ENCODE measurements at regions not wholly inside any gene's neighbourhood (a gene's known extent, or its start where the extent isn't known, plus 50 kb on each side); places are given as distances from the start of the nearest gene placed in this dataset.
A peak's percentile ranks its signal among the peaks of the same experiment; 100 is the strongest.

GRCh38 chr9:73095425-73095824 lies 56.2 kb upstream of the ANXA1 start:
- H3K4me2 ChIP-seq = no peak overlapping the region
- CTCF ChIA-PET = interaction anchor here (0.8 to 3.9 kb wide), 4 partner anchors 12 to 224 kb away, joined by 3 to 20 read pairs (median 6); no protein-coding TSS in a partner anchor

GRCh38 chr9:73093740-73094379 lies 57.8 kb upstream of the ANXA1 start:
- ChIA-PET POLR2A (interaction anchor here (0.7 to 1.0 kb wide), 5 partner anchors 80 to 789 kb away, joined by 3 to 7 read pairs (median 3); no protein-coding TSS in a partner anchor), CTCF (interaction anchor here (0.6 to 2.9 kb wide), 9 partner anchors 12 to 1982 kb away, joined by 3 to 12 read pairs (median 4); no protein-coding TSS in a partner anchor)
- H3K4me1 ChIP-seq = peaks cover 54% of the 10 kb centered on the region
- peak overlapping the region; percentile 83 to 88 for H3K27ac ChIP-seq
- WGBS (ENCODE audit: missing lambda C conversion rate) = 5% methylated on average over 5 of the region's 5 CpGs
- DNase-seq (ENCODE audit: low read depth in 1 of 2, low spot score in 1 of 2) (no peak), FAIRE-seq (no peak), ATAC-seq (peak in 1 of 2 experiments; percentile 20; a peak in 1 of 6 replicates)
- H3K9me3 ChIP-seq = no peaks in the 10 kb centered on the region
- TF ChIP-seq RNF2 (IDR thresholded peaks at IDR 0.05; ENCODE audit: borderline replicate concordance, low read depth) (no peak), MAZ (IDR thresholded peaks at IDR 0.05; ENCODE audit: borderline replicate concordance, low read depth, low read length) (no peak), EHMT2 (IDR thresholded peaks at IDR 0.05; ENCODE audit: low read depth) (no peak), BCL3 (IDR thresholded peaks at IDR 0.05) (no peak), HOXB5 (CRISPR knock-in tag; IDR thresholded peaks at IDR 0.05) (no peak), EP300 (IDR thresholded peaks at IDR 0.05) (no peak), TP53 (CRISPR knock-in tag; IDR thresholded peaks at IDR 0.05) (no peak), SMC3 (IDR thresholded peaks at IDR 0.05) (no peak), POLR2A (IDR thresholded peaks at IDR 0.05; ENCODE audit: low read length) (no peak), NFE2L2 (conservative IDR thresholded peaks at IDR 0.05; ENCODE audit: low read length) (no peak), KDM5A (IDR thresholded peaks at IDR 0.05) (no peak), EHF (CRISPR knock-in tag; IDR thresholded peaks at IDR 0.05) (no peak), HOXB13 (CRISPR knock-in tag; IDR thresholded peaks at IDR 0.05; ENCODE audit: low read depth) (no peak)
- TF ChIP-seq, protein P1, sequence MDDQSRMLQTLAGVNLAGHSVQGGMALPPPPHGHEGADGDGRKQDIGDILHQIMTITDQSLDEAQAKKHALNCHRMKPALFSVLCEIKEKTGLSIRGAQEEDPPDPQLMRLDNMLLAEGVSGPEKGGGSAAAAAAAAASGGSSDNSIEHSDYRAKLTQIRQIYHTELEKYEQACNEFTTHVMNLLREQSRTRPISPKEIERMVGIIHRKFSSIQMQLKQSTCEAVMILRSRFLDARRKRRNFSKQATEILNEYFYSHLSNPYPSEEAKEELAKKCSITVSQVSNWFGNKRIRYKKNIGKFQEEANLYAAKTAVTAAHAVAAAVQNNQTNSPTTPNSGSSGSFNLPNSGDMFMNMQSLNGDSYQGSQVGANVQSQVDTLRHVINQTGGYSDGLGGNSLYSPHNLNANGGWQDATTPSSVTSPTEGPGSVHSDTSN (IDR thresholded peaks at IDR 0.05) = no peak
- TF ChIP-seq, protein P2, sequence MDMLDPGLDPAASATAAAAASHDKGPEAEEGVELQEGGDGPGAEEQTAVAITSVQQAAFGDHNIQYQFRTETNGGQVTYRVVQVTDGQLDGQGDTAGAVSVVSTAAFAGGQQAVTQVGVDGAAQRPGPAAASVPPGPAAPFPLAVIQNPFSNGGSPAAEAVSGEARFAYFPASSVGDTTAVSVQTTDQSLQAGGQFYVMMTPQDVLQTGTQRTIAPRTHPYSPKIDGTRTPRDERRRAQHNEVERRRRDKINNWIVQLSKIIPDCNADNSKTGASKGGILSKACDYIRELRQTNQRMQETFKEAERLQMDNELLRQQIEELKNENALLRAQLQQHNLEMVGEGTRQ (IDR thresholded peaks at IDR 0.05) = no peak
- TF ChIP-seq, protein P3, sequence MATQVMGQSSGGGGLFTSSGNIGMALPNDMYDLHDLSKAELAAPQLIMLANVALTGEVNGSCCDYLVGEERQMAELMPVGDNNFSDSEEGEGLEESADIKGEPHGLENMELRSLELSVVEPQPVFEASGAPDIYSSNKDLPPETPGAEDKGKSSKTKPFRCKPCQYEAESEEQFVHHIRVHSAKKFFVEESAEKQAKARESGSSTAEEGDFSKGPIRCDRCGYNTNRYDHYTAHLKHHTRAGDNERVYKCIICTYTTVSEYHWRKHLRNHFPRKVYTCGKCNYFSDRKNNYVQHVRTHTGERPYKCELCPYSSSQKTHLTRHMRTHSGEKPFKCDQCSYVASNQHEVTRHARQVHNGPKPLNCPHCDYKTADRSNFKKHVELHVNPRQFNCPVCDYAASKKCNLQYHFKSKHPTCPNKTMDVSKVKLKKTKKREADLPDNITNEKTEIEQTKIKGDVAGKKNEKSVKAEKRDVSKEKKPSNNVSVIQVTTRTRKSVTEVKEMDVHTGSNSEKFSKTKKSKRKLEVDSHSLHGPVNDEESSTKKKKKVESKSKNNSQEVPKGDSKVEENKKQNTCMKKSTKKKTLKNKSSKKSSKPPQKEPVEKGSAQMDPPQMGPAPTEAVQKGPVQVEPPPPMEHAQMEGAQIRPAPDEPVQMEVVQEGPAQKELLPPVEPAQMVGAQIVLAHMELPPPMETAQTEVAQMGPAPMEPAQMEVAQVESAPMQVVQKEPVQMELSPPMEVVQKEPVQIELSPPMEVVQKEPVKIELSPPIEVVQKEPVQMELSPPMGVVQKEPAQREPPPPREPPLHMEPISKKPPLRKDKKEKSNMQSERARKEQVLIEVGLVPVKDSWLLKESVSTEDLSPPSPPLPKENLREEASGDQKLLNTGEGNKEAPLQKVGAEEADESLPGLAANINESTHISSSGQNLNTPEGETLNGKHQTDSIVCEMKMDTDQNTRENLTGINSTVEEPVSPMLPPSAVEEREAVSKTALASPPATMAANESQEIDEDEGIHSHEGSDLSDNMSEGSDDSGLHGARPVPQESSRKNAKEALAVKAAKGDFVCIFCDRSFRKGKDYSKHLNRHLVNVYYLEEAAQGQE (IDR thresholded peaks at IDR 0.05) = no peak
- peak overlapping the region; percentile 87 for H3K4me2 ChIP-seq
- H3K4me3 ChIP-seq = peak overlapping the region; percentile 38

More at GRCh38 chr9:73095425-73095824, 56.2 kb upstream of the ANXA1 start:
- Histone ChIP-seq H3K4me1 (peaks cover 46% of the 10 kb centered on the region), H3K27ac (0 out of 6 replicates have a peak overlapping the region, but pooled peaks of 1 of the 2 experiments have one; percentile 9), H3K9me3 (no peaks in the 10 kb centered on the region), H3K4me3 (no peak overlapping the region)
- TF ChIP-seq HDAC2 (IDR thresholded peaks at IDR 0.05) (no peak), JUN (IDR thresholded peaks at IDR 0.05) (no peak), ZSCAN20 (CRISPR knock-in tag; IDR thresholded peaks at IDR 0.05) (no peak), HOXB5 (CRISPR knock-in tag; IDR thresholded peaks at IDR 0.05) (no peak), MYC (IDR thresholded peaks at IDR 0.05; ENCODE audit: borderline replicate concordance, low read length) (no peak), ZC3H11A (IDR thresholded peaks at IDR 0.05) (no peak), SMC3 (IDR thresholded peaks at IDR 0.05) (no peak), FOSL2 (IDR thresholded peaks at IDR 0.05) (no peak), FOSL2 (CRISPR knock-in tag; IDR thresholded peaks at IDR 0.05) (no peak), MAZ (IDR thresholded peaks at IDR 0.05; ENCODE audit: borderline replicate concordance, low read depth, low read length) (no peak), CTCF (IDR thresholded peaks at IDR 0.05) (no peak), ZFP36 (IDR thresholded peaks at IDR 0.05; ENCODE audit: borderline replicate concordance, partially characterized antibody) (no peak), KDM5A (IDR thresholded peaks at IDR 0.05) (no peak), ZNF302 (CRISPR knock-in tag; IDR thresholded peaks at IDR 0.05) (no peak), RARB (CRISPR knock-in tag; IDR thresholded peaks at IDR 0.05) (no peak)
- FAIRE-seq = no peak
- no peak for DNase-seq (ENCODE audit: low read depth in 1 of 2, low spot score in 1 of 2)
- POLR2A ChIA-PET = no interaction called here
- ATAC-seq = no peak
- WGBS (ENCODE audit: missing lambda C conversion rate) = 87% methylated on average over 5 of the region's 5 CpGs

All from A549 (cell line).